NCI-H1417 (cell line): ENCODE measurements at regions not wholly inside any gene's neighbourhood (a gene's known extent, or its start where the extent isn't known, plus 50 kb on each side); places are given as distances from the start of the nearest gene placed in this dataset.

Experiments
- DNase-seq, 3 experiments: peaks; one replicate each; lab custom pipeline; 2025; lab: John Stamatoyannopoulos, UW

- DNase-seq: no peak
These were observed 93.2 kb downstream of the FOXF2 start for GRCh38 chr6:1482381-1483166.

GRCh38 chr6:1485678-1486077 lies 96.3 kb downstream of the FOXF2 start:
- DNase-seq: no peak

DNA sequence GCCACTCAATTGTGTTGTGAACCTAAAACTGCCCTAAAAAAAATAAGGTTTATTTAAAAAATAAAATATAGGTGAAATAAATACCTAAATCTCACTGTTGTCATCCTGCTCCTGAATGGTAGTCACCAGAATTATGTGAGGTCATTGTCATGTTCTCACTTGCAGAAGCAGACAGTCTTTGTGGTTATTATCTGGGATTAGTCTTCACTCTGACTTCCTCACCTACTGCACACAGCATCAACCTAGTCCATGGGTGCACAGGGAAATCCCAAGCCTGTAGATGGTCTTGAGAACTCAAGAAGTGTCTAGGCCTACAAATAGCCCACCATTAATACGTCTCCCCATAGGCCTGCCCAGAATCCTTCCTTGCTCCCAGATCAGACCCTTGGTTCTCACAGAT lies 97.0 kb downstream of the FOXF2 start:
- no peak for DNase-seq

- DNase-seq: no peak
These were observed 97.9 kb downstream of the FOXF2 start for GRCh38 chr6:1487239-1487638.

GRCh38 chr6:1491025-1491424 lies 101.6 kb downstream of the FOXF2 start:
- DNase-seq: no peak

GRCh38 chr6:1491591-1492319 lies 102.4 kb downstream of the FOXF2 start:
- no peak for DNase-seq

- DNase-seq: no peak
These were observed 105.3 kb downstream of the FOXF2 start for GRCh38 chr6:1494671-1495070.

- peak in 1 of 3 experiments; percentile 1 for DNase-seq
These were observed 106.0 kb downstream of the FOXF2 start for GRCh38 chr6:1495344-1495743.

- no peak for DNase-seq
These were observed 106.7 kb downstream of the FOXF2 start for GRCh38 chr6:1496092-1496491.

DNA sequence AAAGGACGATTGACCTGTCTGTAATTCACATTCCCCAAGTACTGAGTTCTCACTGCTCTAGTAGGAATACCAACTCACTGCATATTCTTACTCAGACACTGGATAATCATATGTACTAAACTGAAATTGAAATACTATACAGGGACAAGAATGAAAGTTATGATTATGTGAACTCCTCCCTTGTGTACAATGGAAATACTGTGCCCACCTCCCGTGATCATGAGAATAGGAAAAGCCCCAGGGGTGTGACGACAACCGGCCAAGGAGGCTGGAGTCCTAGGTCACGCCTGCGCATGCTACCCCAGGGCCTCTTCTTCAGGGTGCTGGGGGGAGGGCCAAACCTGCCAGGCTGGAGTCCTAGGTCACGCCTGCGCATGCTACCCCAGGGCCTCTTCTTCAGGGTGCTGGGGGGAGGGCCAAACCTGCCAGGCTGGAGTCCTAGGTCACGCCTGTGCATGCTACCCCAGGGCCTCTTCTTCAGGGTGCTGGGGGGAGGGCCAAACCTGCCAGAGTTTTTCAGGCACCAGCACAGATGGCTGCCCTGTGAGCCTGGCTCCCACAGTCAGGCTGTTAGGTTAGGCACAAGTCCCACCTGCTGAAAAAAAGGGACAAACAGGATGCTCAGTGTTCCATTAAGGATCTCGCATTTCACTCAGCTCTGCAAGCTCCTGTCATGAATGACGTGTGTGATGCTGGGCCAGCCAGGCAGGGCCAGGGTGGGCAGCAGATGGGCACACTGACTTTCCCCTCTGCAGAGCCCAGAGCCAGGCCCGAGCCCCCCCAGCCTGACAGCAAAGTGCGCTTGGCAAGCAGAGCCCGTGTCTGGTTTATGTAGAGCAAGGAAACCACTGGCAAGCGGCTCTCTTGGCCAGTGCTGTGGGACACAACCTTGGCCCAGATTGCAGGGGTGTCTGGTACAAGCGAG lies 107.7 kb downstream of the FOXF2 start:
- DNase-seq: peak in 1 of 3 experiments; percentile 10

- DNase-seq: no peak
These were observed 108.4 kb downstream of the FOXF2 start for GRCh38 chr6:1497761-1498105.

GRCh38 chr6:1498491-1499113 lies 109.2 kb downstream of the FOXF2 start:
- no peak for DNase-seq

DNA sequence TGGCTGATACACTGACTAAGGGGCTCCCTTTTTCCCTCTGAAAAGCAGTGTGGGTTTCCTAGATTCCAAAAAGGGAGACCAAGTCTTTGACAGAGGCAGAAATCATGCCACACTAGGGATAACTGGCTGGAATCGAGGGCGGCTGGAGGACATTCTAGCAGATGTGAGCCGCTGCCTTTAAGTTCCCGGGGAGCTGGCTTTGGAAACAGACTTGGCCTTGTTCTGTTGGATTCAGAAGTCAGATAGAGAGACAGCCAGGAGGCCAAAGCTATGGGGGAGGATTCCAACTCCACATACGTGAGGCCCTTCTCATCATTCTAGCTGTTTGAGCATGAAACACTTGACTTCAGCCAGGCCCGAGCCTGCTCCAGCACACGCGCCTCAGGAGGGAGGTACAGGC lies 109.9 kb upstream of the FOXC1 start:
- no peak for DNase-seq

DNA sequence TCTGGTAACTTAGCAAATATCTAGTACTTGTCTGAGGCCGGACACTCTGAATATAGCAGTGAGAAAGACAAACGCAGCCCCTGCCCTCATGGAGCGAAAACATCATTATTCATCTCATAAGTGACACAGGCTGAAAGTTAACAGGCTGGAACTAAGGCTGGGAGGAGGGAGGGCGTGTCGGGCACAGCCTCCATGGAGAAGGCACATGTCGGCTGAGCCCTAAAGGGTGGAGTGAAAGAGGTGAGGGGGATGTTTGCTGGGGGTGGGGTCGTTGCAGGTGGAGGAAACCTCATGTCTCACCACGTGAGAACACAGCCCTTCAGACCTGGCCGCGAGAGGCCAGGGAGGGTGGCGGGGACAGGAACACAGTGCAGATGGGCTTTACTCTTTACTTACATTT lies 108.8 kb upstream of the FOXC1 start:
- DNase-seq: no peak

DNA sequence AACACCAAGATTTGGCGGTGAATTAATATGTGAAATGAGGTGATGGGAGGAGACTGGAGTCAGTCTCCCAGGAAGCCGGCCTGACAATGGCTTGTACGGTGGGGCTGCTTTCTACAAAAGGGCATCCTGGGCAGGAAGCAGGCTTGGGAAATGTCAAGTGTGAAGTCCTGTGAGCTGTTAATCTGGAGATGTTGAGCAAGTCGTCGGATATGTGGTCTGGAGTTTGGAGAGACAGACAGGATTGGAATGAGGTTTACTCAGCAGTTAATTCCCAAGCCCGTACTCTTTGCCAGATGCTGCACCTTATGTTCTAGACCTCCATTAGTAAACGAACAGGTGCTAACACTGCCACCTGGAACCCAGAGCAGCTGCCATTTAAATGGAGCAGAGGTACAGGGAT lies 107.7 kb upstream of the FOXC1 start:
- DNase-seq: no peak

DNA sequence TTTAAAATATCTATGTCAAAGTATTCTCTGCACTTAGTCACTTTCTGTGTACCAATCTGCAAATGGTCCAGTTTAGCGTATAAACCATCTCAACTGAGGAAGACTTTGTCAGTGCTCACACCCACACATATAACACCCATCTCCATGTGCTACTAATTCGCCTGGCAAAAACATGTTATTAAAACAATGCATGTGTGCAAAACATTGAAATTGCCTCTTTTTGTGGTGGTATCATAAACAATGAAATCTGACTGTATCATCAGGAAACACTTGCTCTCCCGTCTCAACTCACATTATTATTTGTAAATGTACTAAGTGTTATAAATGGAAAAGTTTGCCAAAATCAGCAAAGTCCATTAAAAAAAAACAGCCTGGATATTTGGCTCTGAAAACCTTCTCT lies 105.9 kb upstream of the FOXC1 start:
- no peak for DNase-seq

DNA sequence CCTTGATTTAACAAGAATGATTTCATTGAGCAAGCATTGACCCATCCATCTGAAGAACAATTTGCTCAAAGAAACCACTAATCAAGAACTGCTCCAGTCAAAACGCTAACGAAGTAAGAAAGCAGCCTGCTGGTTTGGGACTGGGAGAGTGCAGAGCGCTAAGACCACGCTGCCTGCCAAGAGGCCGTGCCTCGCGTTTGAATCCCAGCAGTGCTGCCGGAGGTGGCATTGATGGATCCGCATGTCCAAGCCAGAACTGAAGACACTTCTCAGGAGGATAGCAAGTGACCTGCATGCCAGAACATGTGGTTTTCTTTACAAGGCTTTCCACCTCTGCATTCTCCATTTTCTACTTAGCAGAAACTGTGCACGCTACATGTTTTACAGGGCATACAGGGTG lies 105.2 kb upstream of the FOXC1 start:
- DNase-seq: no peak

DNA sequence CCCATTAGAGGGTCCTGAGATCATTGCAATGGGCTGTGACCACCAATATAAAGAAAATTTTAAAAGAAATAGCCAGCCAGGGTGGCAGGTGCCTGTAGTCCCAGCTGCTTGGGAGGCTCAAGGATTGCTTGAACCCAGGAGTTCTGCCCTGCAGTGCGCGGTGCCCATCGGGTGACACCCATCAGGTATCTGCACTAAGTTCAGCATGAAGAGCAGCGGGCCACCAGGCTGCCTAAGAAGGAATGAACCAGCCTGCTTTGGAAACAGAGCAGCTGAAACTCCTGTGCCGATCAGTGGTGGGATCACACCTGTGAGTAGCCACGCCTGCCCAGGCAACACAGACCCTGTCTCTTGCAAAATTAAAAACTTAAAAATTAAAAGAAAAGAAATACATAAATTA lies 102.5 kb upstream of the FOXC1 start:
- no peak for DNase-seq

- no peak for DNase-seq
These were observed 100.5 kb upstream of the FOXC1 start for GRCh38 chr6:1509241-1509640.

DNA sequence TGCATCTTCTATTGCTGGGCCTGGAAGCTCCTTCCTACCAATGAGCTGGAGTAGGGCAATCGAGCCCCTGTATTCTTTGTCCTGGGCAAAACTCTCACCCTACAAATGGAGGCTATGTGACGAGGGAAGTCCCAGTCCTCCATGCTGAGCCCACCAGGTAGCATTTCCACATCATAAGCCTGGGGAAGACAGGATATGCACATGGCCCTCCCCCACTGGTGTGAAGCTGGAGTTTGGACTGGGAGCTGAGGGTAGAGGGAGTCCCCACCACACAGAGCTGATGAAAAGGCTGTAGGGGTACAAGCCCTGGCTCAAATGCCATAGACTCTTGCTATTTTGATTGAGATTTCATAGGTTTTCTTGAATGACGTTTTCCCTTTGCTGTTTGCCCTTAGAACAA lies 99.5 kb upstream of the FOXC1 start:
- no peak for DNase-seq

DNA sequence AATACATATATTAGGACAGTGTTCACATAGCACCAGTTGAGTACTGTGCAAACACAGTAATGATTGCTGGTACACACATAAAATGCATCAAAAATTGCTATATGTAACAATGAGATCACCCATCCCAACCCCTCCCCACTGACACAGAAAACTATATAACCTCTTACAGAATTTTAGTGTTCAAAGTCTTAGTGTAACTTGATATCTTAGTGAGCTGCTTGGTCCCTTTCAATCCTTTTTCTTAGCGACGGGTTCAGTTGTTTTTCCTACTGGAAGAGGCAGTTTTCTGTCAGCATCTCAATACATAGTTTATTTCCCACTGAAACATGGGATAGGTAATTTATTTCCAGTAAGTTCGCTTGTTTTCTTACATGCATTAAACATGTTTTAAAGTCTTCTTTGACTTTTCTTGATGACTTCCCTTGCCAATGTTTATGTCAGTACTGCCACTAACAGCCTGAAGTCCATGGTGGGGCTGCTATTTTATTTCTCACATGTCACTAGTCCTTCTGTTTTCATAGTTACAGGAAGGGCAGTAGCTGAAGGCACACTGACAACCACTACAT lies 96.4 kb upstream of the FOXC1 start:
- no peak for DNase-seq

- no peak for DNase-seq
These were observed 95.6 kb upstream of the FOXC1 start for GRCh38 chr6:1514078-1514477.
